C4-2B (cell line): ENCODE measurements at regions not wholly inside any gene's neighbourhood (a gene's known extent, or its start where the extent isn't known, plus 50 kb on each side); places are given as distances from the start of the nearest gene placed in this dataset.

Experiments
- H3K27ac ChIP-seq: fragments of 450-650 bp; 2 replicates; pipeline ENCODE4 v1.5.1; 2017
- ZFX ChIP-seq: fragments of 450-650 bp; IDR thresholded peaks from 2 replicates; pipeline ENCODE4 v1.6.1; 2017
- TF ChIP-seq, protein P1 (sequence below): fragments of 450-650 bp; conservative IDR thresholded peaks from 2 replicates; pipeline ENCODE4 v1.5.1; 2017; ENCODE audit warnings: mild to moderate bottlenecking

DNA sequence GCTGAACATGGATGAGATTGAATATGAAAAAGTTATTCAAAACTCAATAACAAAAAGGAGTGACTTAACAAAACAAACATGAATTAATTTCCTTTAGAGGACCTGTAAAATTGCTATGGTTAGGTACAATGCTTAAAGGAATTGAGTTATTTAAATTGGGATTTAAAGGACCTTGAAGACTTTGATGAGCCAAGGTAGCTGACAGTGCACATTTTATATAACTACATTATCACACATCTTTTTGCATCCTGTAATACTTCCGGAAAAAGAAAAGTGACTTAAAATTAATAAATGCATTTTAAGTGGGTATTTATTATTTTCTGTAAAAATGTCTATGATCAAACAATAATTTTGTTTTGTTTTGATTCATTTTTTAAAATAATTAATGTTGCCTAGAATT, 964.8 kb upstream of the SLIT2 start:
- TF ChIP-seq ZFX = no peak
- TF ChIP-seq, protein P1, sequence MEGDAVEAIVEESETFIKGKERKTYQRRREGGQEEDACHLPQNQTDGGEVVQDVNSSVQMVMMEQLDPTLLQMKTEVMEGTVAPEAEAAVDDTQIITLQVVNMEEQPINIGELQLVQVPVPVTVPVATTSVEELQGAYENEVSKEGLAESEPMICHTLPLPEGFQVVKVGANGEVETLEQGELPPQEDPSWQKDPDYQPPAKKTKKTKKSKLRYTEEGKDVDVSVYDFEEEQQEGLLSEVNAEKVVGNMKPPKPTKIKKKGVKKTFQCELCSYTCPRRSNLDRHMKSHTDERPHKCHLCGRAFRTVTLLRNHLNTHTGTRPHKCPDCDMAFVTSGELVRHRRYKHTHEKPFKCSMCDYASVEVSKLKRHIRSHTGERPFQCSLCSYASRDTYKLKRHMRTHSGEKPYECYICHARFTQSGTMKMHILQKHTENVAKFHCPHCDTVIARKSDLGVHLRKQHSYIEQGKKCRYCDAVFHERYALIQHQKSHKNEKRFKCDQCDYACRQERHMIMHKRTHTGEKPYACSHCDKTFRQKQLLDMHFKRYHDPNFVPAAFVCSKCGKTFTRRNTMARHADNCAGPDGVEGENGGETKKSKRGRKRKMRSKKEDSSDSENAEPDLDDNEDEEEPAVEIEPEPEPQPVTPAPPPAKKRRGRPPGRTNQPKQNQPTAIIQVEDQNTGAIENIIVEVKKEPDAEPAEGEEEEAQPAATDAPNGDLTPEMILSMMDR = no peak
- no peak overlapping the region for H3K27ac ChIP-seq

DNA sequence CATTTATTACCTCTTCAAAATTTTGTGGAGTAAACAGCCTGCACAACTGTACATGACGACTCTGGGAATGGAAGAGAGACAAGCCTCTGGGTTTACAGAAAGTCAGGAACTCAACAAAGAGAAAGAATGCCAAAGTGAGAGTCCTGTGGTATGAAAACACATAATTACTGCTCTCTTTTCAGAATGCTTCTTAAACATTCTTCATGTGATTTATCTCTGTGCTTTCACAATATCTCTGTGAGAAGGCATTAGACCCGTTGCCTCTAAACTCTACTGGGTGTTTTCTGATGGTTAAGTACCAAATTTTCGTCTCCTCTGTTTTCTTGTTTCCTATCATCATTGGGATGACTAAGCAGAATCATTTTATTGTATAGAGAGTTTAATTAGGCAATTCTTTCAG, 966.6 kb upstream of the SLIT2 start:
- TF ChIP-seq, protein P1 = no peak
- no peak for TF ChIP-seq ZFX
- H3K27ac ChIP-seq = no peak overlapping the region

- TF ChIP-seq, protein P1 = no peak
- no peak for TF ChIP-seq ZFX
- no peak overlapping the region for H3K27ac ChIP-seq
These were observed 973.0 kb upstream of the SLIT2 start for GRCh38 chr4:19278665-19279064.

GRCh38 chr4:19266566-19266965, 985.1 kb upstream of the SLIT2 start:
- H3K27ac ChIP-seq = no peak overlapping the region
- no peak for TF ChIP-seq ZFX
- TF ChIP-seq, protein P1 = no peak

DNA sequence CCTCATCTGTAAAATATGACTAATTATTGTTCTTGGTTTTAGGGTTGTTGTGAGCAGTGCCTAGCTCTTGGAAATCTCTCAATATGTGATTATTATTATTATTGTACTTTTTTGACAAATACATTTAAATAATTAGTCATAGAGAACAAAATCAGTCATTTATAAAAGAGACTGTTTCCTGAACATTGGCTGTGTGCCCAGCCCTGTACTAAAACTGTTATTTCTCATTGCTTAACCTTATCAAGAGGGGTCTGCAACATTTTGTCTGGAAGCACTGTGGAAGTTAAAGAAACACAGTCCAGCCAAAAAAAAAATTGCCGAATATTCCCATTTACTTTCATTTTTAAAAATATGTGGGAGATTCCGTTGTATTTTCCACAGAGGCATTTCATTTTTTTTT, 989.2 kb upstream of the SLIT2 start:
- TF ChIP-seq, protein P1 = no peak
- TF ChIP-seq ZFX = no peak
- no peak overlapping the region for H3K27ac ChIP-seq

GRCh38 chr4:19260346-19260745, 991.4 kb upstream of the SLIT2 start:
- TF ChIP-seq, protein P1 = no peak
- TF ChIP-seq ZFX = no peak
- no peak overlapping the region for H3K27ac ChIP-seq

GRCh38 chr4:19259920-19260319, 991.8 kb upstream of the SLIT2 start:
- no peak overlapping the region for H3K27ac ChIP-seq
- TF ChIP-seq, protein P1 = no peak
- TF ChIP-seq ZFX = no peak
